HFFc6 (cell line): ENCODE measurements at regions not wholly inside any gene's neighbourhood (a gene's known extent, or its start where the extent isn't known, plus 50 kb on each side); places are given as distances from the start of the nearest gene placed in this dataset.

Experiments used
- DNase-seq: peaks from one replicate; pipeline ENCODE4 v3.0.0-alpha.2; 2018
- H3K27ac Mint-ChIP-seq: 2 replicates; pipeline ENCODE4 v1.8.0; 2020; ENCODE audit warnings: mild to moderate bottlenecking, mixed read lengths
- H3K27me3 Mint-ChIP-seq: 2 replicates; pipeline ENCODE4 v1.8.0; 2021; ENCODE audit warnings: mild to moderate bottlenecking, moderate library complexity, mixed read lengths; ENCODE audit not compliant: insufficient read depth
- H3K36me3 Mint-ChIP-seq: 2 replicates; pipeline ENCODE4 v1.8.0; 2021; ENCODE audit warnings: low read depth, mixed read lengths
- H3K4me1 Mint-ChIP-seq: 2 replicates; pipeline ENCODE4 v1.8.0; 2020; ENCODE audit warnings: low read depth, mixed read lengths
- H3K4me3 Mint-ChIP-seq: 2 replicates; pipeline ENCODE4 v1.8.0; 2020; ENCODE audit warnings: mild to moderate bottlenecking, moderate library complexity, mixed read lengths
- H3K9me3 Mint-ChIP-seq: 2 replicates; pipeline ENCODE4 v1.8.0; 2020; ENCODE audit warnings: mild to moderate bottlenecking, mixed read lengths
- TF ChIP-seq, protein P1 (sequence below): fragments of 200-600 bp; sonication (generic); IDR thresholded peaks from 2 replicates; pipeline ENCODE4 v1.5.0; 2021; ENCODE audit warnings: antibody characterized with exemption, mild to moderate bottlenecking

DNA sequence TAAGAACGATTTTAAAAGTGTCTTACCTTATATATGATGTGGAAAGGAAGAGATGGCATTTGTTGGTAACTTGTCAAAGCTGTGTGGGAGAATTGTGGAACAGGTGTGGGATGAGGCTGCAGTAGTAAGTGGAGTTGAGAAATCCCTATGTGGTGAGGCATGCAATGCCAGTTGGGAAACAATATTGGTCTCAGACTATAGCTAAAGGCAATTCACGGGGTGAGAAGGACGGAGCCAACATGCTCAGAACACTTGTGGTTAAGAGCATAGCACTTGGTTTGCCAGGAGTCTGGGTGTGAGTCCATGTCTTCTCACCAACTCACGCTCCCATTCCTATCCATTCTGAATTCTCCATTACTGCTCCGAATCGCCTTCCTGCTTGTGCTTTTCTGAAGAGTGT, 615.6 kb upstream of the ADAMTS9 start:
- TF ChIP-seq, protein P1, sequence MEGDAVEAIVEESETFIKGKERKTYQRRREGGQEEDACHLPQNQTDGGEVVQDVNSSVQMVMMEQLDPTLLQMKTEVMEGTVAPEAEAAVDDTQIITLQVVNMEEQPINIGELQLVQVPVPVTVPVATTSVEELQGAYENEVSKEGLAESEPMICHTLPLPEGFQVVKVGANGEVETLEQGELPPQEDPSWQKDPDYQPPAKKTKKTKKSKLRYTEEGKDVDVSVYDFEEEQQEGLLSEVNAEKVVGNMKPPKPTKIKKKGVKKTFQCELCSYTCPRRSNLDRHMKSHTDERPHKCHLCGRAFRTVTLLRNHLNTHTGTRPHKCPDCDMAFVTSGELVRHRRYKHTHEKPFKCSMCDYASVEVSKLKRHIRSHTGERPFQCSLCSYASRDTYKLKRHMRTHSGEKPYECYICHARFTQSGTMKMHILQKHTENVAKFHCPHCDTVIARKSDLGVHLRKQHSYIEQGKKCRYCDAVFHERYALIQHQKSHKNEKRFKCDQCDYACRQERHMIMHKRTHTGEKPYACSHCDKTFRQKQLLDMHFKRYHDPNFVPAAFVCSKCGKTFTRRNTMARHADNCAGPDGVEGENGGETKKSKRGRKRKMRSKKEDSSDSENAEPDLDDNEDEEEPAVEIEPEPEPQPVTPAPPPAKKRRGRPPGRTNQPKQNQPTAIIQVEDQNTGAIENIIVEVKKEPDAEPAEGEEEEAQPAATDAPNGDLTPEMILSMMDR = no peak
- H3K9me3 Mint-ChIP-seq = no peaks in the 10 kb centered on the region
- H3K4me3 Mint-ChIP-seq = no peak overlapping the region
- H3K27ac Mint-ChIP-seq = no peak overlapping the region
- no peaks in the 10 kb centered on the region for H3K4me1 Mint-ChIP-seq
- DNase-seq = no peak
- H3K27me3 Mint-ChIP-seq = peaks cover 2% of the 10 kb centered on the region; the same call in 1 of the 2 replicates
- H3K36me3 Mint-ChIP-seq = no peaks in the 10 kb centered on the region

DNA sequence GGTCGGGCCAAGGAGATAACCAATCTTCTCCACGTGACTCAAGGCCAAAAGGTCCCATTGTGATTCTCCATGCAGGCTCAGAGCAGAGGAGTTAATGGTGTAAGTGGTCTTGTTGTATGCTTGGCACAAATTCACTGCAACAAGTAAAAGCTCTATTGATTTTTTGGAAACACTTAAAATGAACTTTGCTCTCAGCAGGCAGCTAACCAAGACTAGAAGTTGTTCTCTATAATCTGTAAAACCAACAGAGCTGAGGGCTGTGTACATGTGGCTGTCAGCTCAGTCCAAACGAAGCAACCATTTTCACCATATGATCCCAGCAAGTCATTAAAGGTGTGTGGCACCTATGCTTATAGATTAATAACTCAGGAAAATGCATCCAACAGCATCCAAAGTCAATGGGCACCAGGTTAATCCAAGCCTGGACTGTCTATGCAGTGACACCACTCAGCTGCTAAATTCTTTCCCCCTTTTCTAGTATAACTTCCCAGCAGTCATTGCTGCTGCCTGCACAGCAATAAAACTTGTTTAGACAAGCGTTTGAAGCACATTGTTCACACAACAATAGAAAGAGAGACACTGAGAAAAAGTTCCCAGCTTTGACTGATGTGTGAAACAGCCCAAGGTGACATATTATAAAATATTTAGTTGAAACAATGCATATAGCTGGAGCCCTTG, 603.8 kb upstream of the ADAMTS9 start:
- Mint-ChIP-seq H3K9me3 (no peaks in the 10 kb centered on the region), H3K36me3 (no peaks in the 10 kb centered on the region), H3K4me3 (no peak overlapping the region), H3K27me3 (no peaks in the 10 kb centered on the region; the same call in 1 of the 2 replicates), H3K27ac (no peak overlapping the region), H3K4me1 (no peaks in the 10 kb centered on the region)
- no peak for DNase-seq
- TF ChIP-seq, protein P1 = no peak

DNA sequence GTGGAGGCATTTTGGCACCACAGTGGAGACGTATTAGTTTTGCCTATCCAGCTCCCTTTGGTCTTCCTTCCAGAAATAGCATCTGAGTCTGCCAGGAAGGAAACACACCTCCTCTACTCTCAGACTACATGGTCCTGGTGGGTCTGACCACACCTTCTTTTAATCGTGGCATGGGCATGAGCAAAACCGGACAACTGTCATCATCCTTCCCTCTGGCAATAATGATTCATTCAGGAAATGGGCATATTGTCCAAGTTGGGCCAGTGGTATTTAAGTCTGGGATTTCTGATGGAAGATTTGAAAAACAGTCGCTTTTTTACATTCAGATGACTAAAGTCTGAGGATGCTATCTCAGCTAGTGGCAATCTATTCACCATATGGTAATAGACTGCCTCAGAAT, 601.0 kb upstream of the ADAMTS9 start:
- Mint-ChIP-seq H3K9me3 (no peaks in the 10 kb centered on the region), H3K4me3 (no peak overlapping the region), H3K36me3 (no peaks in the 10 kb centered on the region), H3K27me3 (peaks cover 2% of the 10 kb centered on the region), H3K4me1 (no peaks in the 10 kb centered on the region), H3K27ac (no peak overlapping the region)
- DNase-seq = no peak
- TF ChIP-seq, protein P1 = no peak

DNA sequence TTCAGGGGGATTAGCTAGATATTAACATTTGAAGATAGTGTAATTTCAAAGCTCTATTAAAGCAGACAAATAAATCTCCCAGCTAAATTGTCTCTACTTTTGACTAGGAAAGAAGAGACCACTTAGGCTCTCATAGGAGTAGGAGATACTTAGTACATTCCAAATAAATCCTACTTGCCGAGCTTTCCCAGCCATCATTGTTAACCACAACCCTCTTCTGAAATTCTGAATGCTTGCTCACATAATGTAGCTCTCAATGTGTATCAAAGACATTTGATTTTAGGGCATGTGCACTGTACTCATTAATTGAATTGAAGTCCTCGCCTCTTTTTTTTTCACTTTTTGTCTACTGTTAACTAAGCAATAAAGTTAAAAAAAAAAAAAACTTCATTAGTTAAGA, 598.2 kb upstream of the ADAMTS9 start:
- DNase-seq = no peak
- H3K4me1 Mint-ChIP-seq = no peaks in the 10 kb centered on the region
- no peak overlapping the region for H3K27ac Mint-ChIP-seq
- peaks cover 2% of the 10 kb centered on the region for H3K27me3 Mint-ChIP-seq
- no peaks in the 10 kb centered on the region for H3K9me3 Mint-ChIP-seq
- TF ChIP-seq, protein P1 = no peak
- no peaks in the 10 kb centered on the region for H3K36me3 Mint-ChIP-seq
- H3K4me3 Mint-ChIP-seq = no peak overlapping the region

DNA sequence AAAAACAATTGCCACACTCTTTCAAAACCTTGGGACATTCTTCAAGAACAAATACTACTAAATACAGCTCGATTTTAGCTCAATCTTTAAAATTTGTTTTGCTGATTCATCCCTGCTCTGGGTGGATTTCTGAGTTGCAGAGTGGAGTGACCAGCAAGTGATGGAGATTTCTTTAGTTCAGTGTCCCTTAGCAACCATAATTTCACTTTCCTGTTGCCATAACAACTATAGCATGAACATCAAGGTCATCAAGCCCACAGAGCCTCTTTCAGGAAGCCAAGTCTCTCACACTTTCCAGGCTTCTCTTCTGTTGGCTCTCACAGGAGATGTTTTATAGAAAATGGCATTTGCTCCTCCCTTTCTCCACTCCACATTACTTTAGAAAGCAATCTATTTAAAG, 597.2 kb upstream of the ADAMTS9 start:
- Mint-ChIP-seq H3K4me3 (no peak overlapping the region), H3K36me3 (no peaks in the 10 kb centered on the region), H3K27me3 (peaks cover 2% of the 10 kb centered on the region), H3K9me3 (no peaks in the 10 kb centered on the region), H3K27ac (no peak overlapping the region), H3K4me1 (no peaks in the 10 kb centered on the region)
- TF ChIP-seq, protein P1 = no peak
- no peak for DNase-seq
